Retinal pigment epithelial cell (primary cell): ENCODE measurements at regions not wholly inside any gene's neighbourhood (a gene's known extent, or its start where the extent isn't known, plus 50 kb on each side); places are given as distances from the start of the nearest gene placed in this dataset.

ENCODE experiments used
- DNase-seq: peaks from one replicate; pipeline ENCODE4 v3.0.0-alpha.2; 2010; ENCODE audit warnings: low read depth
- H3K4me3 ChIP-seq: 2 replicates; pipeline ENCODE4 v1.5.1; 2011; ENCODE audit warnings: mild to moderate bottlenecking, low read length, control low read depth, moderate library complexity
- TF ChIP-seq, protein P1 (sequence below): conservative IDR thresholded peaks from 2 replicates; pipeline ENCODE4 v1.5.1; 2011; ENCODE audit warnings: low read depth, low read length, control low read depth, inconsistent platforms

DNA sequence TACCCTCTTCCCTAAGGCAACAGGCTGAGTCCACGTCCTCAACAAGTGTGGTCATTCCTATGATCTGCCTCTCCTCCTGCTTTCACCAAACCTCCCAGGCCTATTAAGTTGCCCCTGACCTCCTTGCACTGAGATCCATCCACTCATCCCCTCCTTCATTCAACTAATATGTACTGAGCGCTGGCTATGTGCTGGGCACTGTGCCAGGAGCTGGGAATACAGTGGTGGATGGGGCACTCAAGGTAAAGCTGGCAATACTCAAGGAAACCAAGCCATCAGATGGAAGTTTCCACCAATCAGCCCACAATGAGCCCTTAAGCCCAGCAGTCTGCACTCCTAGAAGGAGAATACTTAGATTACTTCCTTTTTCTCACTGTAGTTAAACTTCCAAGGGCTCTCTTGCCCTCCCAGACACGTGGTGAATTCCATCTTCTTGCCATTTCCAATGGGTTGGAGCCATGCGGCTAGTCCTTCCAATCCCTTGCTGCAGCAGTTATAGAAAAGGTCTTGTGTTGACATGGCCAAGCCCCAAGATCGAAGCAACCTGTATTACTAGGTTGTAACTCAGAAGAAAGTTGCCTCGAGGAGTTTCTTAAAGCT lies 279.9 kb upstream of the RUNX1 start:
- no peak overlapping the region for H3K4me3 ChIP-seq
- DNase-seq: no peak
- TF ChIP-seq, protein P1, sequence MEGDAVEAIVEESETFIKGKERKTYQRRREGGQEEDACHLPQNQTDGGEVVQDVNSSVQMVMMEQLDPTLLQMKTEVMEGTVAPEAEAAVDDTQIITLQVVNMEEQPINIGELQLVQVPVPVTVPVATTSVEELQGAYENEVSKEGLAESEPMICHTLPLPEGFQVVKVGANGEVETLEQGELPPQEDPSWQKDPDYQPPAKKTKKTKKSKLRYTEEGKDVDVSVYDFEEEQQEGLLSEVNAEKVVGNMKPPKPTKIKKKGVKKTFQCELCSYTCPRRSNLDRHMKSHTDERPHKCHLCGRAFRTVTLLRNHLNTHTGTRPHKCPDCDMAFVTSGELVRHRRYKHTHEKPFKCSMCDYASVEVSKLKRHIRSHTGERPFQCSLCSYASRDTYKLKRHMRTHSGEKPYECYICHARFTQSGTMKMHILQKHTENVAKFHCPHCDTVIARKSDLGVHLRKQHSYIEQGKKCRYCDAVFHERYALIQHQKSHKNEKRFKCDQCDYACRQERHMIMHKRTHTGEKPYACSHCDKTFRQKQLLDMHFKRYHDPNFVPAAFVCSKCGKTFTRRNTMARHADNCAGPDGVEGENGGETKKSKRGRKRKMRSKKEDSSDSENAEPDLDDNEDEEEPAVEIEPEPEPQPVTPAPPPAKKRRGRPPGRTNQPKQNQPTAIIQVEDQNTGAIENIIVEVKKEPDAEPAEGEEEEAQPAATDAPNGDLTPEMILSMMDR: no peak

GRCh38 chr21:35326677-35327076 lies 277.6 kb upstream of the RUNX1 start:
- TF ChIP-seq, protein P1: no peak
- DNase-seq: no peak
- H3K4me3 ChIP-seq: no peak overlapping the region

- DNase-seq: no peak
- H3K4me3 ChIP-seq: no peak overlapping the region
- TF ChIP-seq, protein P1: no peak
Measured at GRCh38 chr21:35325953-35326352, 276.9 kb upstream of the RUNX1 start.

GRCh38 chr21:35324372-35325220 lies 275.5 kb upstream of the RUNX1 start:
- no peak overlapping the region for H3K4me3 ChIP-seq
- peak; percentile 54 for DNase-seq
- TF ChIP-seq, protein P1: no peak

DNA sequence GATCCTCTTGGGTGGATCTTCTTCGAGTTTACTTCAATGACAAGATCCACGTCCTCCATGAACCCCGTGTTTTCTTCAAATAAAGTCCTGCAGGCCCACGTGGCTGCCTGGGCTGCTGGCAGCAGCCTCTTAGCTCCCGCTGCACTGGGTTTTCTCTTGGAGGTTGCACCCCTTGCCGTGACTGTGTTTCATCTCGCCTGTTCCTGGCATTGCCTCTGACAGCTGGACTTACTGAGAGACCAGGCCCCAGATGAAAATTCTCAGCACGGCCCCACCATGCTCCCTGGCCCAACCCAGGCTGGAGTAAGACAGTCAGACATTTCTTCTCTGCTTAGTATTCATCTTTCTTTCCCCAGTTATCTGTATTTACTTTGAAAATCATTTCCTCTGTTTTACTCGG lies 274.8 kb upstream of the RUNX1 start:
- no peak for DNase-seq
- TF ChIP-seq, protein P1: no peak
- no peak overlapping the region for H3K4me3 ChIP-seq

DNA sequence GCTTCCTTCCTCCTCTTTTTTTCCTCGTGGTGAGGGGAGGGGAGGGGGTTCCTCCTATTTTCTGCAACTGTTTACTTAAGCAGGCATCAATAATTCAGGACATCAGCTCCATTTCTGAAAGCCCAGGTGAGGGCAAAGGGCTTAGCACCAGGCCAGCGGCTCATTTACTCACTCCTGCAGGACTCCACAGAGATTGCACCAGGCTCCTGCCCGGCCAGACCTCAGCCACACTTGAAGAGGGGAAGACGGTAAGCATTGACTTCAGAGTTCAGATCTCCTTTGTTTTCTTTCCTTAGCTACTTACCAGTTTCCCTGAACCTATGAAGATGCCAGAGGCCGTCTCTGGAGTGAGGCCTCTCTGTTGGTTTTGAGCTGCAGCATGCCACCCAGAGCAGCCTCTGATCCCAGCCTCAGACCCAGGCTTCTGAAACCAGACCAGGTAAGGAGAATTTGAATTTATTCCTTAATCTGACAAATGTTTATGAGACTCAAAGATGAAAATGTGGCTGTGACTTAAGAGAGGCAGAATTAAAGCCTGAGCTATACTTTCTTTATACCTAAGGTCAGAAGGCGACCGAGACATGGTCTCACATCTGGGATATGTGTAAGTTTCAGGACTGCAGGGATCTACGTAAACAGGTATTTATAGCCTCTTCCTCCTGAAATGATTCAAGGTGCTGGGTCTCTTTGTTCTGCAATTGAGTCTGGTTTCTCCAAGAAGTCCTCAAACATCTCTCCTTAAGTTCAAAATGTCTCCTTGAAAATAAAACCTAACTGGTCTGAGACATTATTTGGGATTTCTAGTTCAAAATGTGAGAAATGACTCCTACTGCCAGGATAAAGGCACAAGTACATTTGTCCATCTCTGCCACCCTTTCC lies 272.5 kb upstream of the RUNX1 start:
- TF ChIP-seq, protein P1: no peak
- H3K4me3 ChIP-seq: no peak overlapping the region

More for the DNA sequence above, 272.5 kb upstream of the RUNX1 start:
- no peak for DNase-seq
